ENCODE measurements at regions not wholly inside any gene's neighbourhood (a gene's known extent, or its start where the extent isn't known, plus 50 kb on each side); places are given as distances from the start of the nearest gene placed in this dataset.
"Not testable (repeated sequence)": the region's sequence is repeated elsewhere in the genome, so short reads cannot be mapped to it uniquely, and the experiment has no call there.

GRCh38 chr21:21845901-21846300, 847.7 kb downstream of the NCAM2 start:
- DNase-seq (ENCODE audit: low spot score) (no peak), FAIRE-seq (no peak)

GRCh38 chr21:21851205-21851604, 853.0 kb downstream of the NCAM2 start:
- FAIRE-seq (no peak), DNase-seq (ENCODE audit: low spot score) (no peak)

GRCh38 chr21:21851657-21852056, 853.4 kb downstream of the NCAM2 start:
- no peak for DNase-seq (ENCODE audit: low spot score)
- no peak for FAIRE-seq

- DNase-seq (ENCODE audit: low spot score), result no peak
- FAIRE-seq, result no peak
Observed at GRCh38 chr21:21858502-21859334, 860.5 kb downstream of the NCAM2 start.

- DNase-seq (ENCODE audit: low spot score), result no peak
- no peak for FAIRE-seq
Observed at GRCh38 chr21:21860888-21861287, 862.7 kb downstream of the NCAM2 start.

GRCh38 chr21:21864321-21864840, 866.2 kb downstream of the NCAM2 start:
- DNase-seq (ENCODE audit: low spot score) (no peak), FAIRE-seq (no peak)

- no peak for FAIRE-seq
Observed at GRCh38 chr21:21897275-21897883, 899.2 kb downstream of the NCAM2 start.

GRCh38 chr21:21898801-21899200, 900.6 kb downstream of the NCAM2 start:
- FAIRE-seq (no peak), DNase-seq (ENCODE audit: low spot score) (no peak)

More at GRCh38 chr21:21897275-21897883, 899.2 kb downstream of the NCAM2 start:
- DNase-seq (ENCODE audit: low spot score), result no peak

GRCh38 chr21:21902416-21902815, 904.2 kb downstream of the NCAM2 start:
- DNase-seq (ENCODE audit: low spot score); FAIRE-seq: not testable (repeated sequence)

GRCh38 chr21:21907271-21907670, 909.1 kb downstream of the NCAM2 start:
- FAIRE-seq (no peak), DNase-seq (ENCODE audit: low spot score) (no peak)

GRCh38 chr21:21915816-21916215, 917.6 kb downstream of the NCAM2 start:
- no peak for FAIRE-seq
- no peak for DNase-seq (ENCODE audit: low spot score)

- no peak for DNase-seq (ENCODE audit: low spot score)
- no peak for FAIRE-seq
Observed at GRCh38 chr21:21921410-21922232, 923.4 kb downstream of the NCAM2 start.

GRCh38 chr21:21929226-21929625, 931.0 kb downstream of the NCAM2 start:
- FAIRE-seq (no peak), DNase-seq (ENCODE audit: low spot score) (no peak)

- FAIRE-seq, result no peak
Observed at GRCh38 chr21:21929789-21930188, 931.6 kb downstream of the NCAM2 start.

GRCh38 chr21:21952566-21952965, 954.4 kb downstream of the NCAM2 start:
- no peak for DNase-seq (ENCODE audit: low spot score)
- no peak for FAIRE-seq

More at GRCh38 chr21:21929789-21930188, 931.6 kb downstream of the NCAM2 start:
- no peak for DNase-seq (ENCODE audit: low spot score)

- FAIRE-seq (no peak), DNase-seq (ENCODE audit: low spot score) (no peak)
Observed at GRCh38 chr21:21955204-21955603, 957.0 kb downstream of the NCAM2 start.

- no peak for FAIRE-seq
- DNase-seq (ENCODE audit: low spot score), result no peak
Observed at GRCh38 chr21:21957490-21957889, 959.3 kb downstream of the NCAM2 start.

GRCh38 chr21:21963911-21964310, 965.7 kb downstream of the NCAM2 start:
- FAIRE-seq (no peak), DNase-seq (ENCODE audit: low spot score) (no peak)

GRCh38 chr21:21968810-21969209, 970.6 kb downstream of the NCAM2 start:
- FAIRE-seq, result no peak
- DNase-seq (ENCODE audit: low spot score), result no peak

- FAIRE-seq (no peak), DNase-seq (ENCODE audit: low spot score) (no peak)
Observed at GRCh38 chr21:21969211-21969610, 971.0 kb downstream of the NCAM2 start.

- FAIRE-seq (no peak), DNase-seq (ENCODE audit: low spot score) (no peak)
Observed at GRCh38 chr21:21971384-21971783, 973.2 kb downstream of the NCAM2 start.

GRCh38 chr21:21973806-21974205, 975.6 kb downstream of the NCAM2 start:
- DNase-seq (ENCODE audit: low spot score) (no peak), FAIRE-seq (no peak)

All from RCC 7860 (cell line).